Upper lobe of left lung (tissue), 6 donors: ENCODE measurements at regions not wholly inside any gene's neighbourhood (a gene's known extent, or its start where the extent isn't known, plus 50 kb on each side); places are given as distances from the start of the nearest gene placed in this dataset.
A peak's percentile ranks its signal among the peaks of the same experiment; 100 is the strongest.

Experiments used
- ATAC-seq, 2 donors: fragments of 200-7000 bp; cut with Tn5 transposase; one replicate each; pipeline ENCODE4 v1.9.1; 2022; ENCODE audit warnings: mild to moderate bottlenecking in 2 of 2, moderate library complexity in 2 of 2; ENCODE audit not compliant: low FRiP score in 2 of 2
- DNase-seq, 2 donors: peaks; one replicate each; pipeline ENCODE4 v3.0.0-alpha.2; 2019 to 2020
- H3K27ac ChIP-seq, 4 donors: fragments of 200-600 bp; sonication (generic); one replicate each; pipeline ENCODE4 v1.5.1; 2016 to 2019
- H3K27me3 ChIP-seq, 4 donors: fragments of 200-600 bp; sonication (generic); one replicate each; pipeline ENCODE4 v1.5.1; 2017 to 2019
- H3K36me3 ChIP-seq, 4 donors: fragments of 200-600 bp; sonication (generic); one replicate each; pipeline ENCODE4 v1.5.1; 2016 to 2019
- H3K4me1 ChIP-seq, 4 donors: fragments of 200-600 bp; sonication (generic); one replicate each; pipeline ENCODE4 v1.5.1; 2018 to 2019
- H3K4me3 ChIP-seq, 4 donors: fragments of 200-600 bp; sonication (generic); one replicate each; pipeline ENCODE4 v1.5.1; 2017 to 2019; ENCODE audit warnings: mild to moderate bottlenecking in 2 of 4, moderate library complexity in 1 of 4
- H3K9me3 ChIP-seq, 4 donors: fragments of 200-600 bp; sonication (generic); one replicate each; pipeline ENCODE4 v1.5.1; 2018 to 2019
- CTCF ChIP-seq, 6 experiments: fragments of 450-650 bp in 4 of 6; fragments of 200-600 bp in 2 of 6; sonication (generic) in 2 of 6; IDR thresholded peaks; one replicate each; pipeline ENCODE4 v1.5.1; 2016 to 2019; ENCODE audit warnings: antibody characterized with exemption in 6 of 6
- EP300 ChIP-seq, 4 donors: sonication (generic); formaldehyde crosslinking; IDR thresholded peaks; one replicate each; pipeline ENCODE4 v1.5.1; 2017; ENCODE audit warnings: antibody characterized with exemption in 4 of 4, control low read depth in 2 of 4
- POLR2A ChIP-seq, 4 donors: fragments of 450-650 bp; IDR thresholded peaks; one replicate each; pipeline ENCODE4 v1.5.1; 2016 to 2017; ENCODE audit warnings: antibody characterized with exemption in 4 of 4, mild to moderate bottlenecking in 2 of 4
- POLR2AphosphoS5 ChIP-seq, 2 donors: sonication (generic); formaldehyde crosslinking; IDR thresholded peaks; one replicate each; pipeline ENCODE4 v1.5.1; 2017; ENCODE audit warnings: antibody characterized with exemption in 2 of 2
- WGBS, 2 donors: methylation state at CpG; one replicate each; pipeline ENCODE4 v1.1.5; 2017 to 2018; 5-methylcytosine and 5-hydroxymethylcytosine counted together
- donor health status: DM: no; HTN: no; CAD: no; lungs with moderate emphysema.
- donor health status: DM: no; HTN: yes; CAD: no; lungs with severe emphysema.

- WGBS, 2 donors: 80 to 91% methylated on average over 1 to 4 of the region's 4 CpGs
These were observed 294.1 kb upstream of the SNX7 start for GRCh38 chr1:98367426-98367825.

GRCh38 chr1:98366343-98366742, 295.2 kb upstream of the SNX7 start:
- Histone ChIP-seq H3K9me3 (no peaks in the 10 kb centered on the region), H3K27ac (no peak overlapping the region), H3K4me1 (peaks cover 0 to 6% (median 0%) of the 10 kb centered on the region in 4 donors), H3K4me3 (no peak overlapping the region), H3K27me3 (no peaks in the 10 kb centered on the region), H3K36me3 (no peaks in the 10 kb centered on the region)
- 90 to 98% methylated on average over 3 of the region's 3 CpGs for WGBS, 2 donors
- ATAC-seq (no peak), DNase-seq (peak in 1 of 2 donors; percentile 25)
- TF ChIP-seq EP300 (IDR thresholded peaks at IDR 0.05) (no peak), POLR2AphosphoS5 (IDR thresholded peaks at IDR 0.05) (no peak)

More at GRCh38 chr1:98367426-98367825, 294.1 kb upstream of the SNX7 start:
- Histone ChIP-seq H3K27me3 (no peaks in the 10 kb centered on the region), H3K9me3 (no peaks in the 10 kb centered on the region), H3K4me3 (no peak overlapping the region), H3K4me1 (peaks cover 0 to 6% (median 0%) of the 10 kb centered on the region in 4 donors), H3K27ac (no peak overlapping the region), H3K36me3 (no peaks in the 10 kb centered on the region)
- peak in 1 of 2 donors; percentile 51 for ATAC-seq
- peak in 1 of 2 donors; percentile 47 for DNase-seq
- TF ChIP-seq CTCF (IDR thresholded peaks at IDR 0.05): no peak
- no peak for TF ChIP-seq EP300 (IDR thresholded peaks at IDR 0.05)
- TF ChIP-seq POLR2A (IDR thresholded peaks at IDR 0.05): no peak
- no peak for TF ChIP-seq POLR2AphosphoS5 (IDR thresholded peaks at IDR 0.05)

- Histone ChIP-seq H3K27ac (no peak overlapping the region), H3K4me3 (no peak overlapping the region), H3K4me1 (peaks cover 0 to 6% (median 0%) of the 10 kb centered on the region in 4 donors), H3K27me3 (no peaks in the 10 kb centered on the region), H3K9me3 (no peaks in the 10 kb centered on the region), H3K36me3 (no peaks in the 10 kb centered on the region)
- DNase-seq (no peak), ATAC-seq (no peak)
- TF ChIP-seq EP300 (IDR thresholded peaks at IDR 0.05): no peak
- TF ChIP-seq POLR2A (IDR thresholded peaks at IDR 0.05): no peak
- 88 to 90% methylated on average over 1 of the region's 1 CpG for WGBS, 2 donors
These were observed 297.0 kb upstream of the SNX7 start for GRCh38 chr1:98364544-98364943.

GRCh38 chr1:98360864-98361263, 300.7 kb upstream of the SNX7 start:
- H3K27ac ChIP-seq: no peak overlapping the region
- no peak for DNase-seq
- H3K4me1 ChIP-seq: no peaks in the 10 kb centered on the region
- H3K27me3 ChIP-seq: no peaks in the 10 kb centered on the region
- TF ChIP-seq CTCF (IDR thresholded peaks at IDR 0.05) (no peak), POLR2A (IDR thresholded peaks at IDR 0.05) (no peak), EP300 (IDR thresholded peaks at IDR 0.05) (no peak), POLR2AphosphoS5 (IDR thresholded peaks at IDR 0.05) (no peak)
- no peaks in the 10 kb centered on the region for H3K36me3 ChIP-seq
- no peak overlapping the region for H3K4me3 ChIP-seq
- ATAC-seq: no peak
- no peaks in the 10 kb centered on the region for H3K9me3 ChIP-seq
- WGBS, 2 donors: 70 to 71% methylated on average over 2 of the region's 2 CpGs

GRCh38 chr1:98355656-98356383, 305.7 kb upstream of the SNX7 start:
- TF ChIP-seq CTCF (IDR thresholded peaks at IDR 0.05): no peak
- TF ChIP-seq POLR2AphosphoS5 (IDR thresholded peaks at IDR 0.05): no peak
- no peak for TF ChIP-seq EP300 (IDR thresholded peaks at IDR 0.05)
- no peak for TF ChIP-seq POLR2A (IDR thresholded peaks at IDR 0.05)
- no peaks in the 10 kb centered on the region for H3K36me3 ChIP-seq
- 75 to 77% methylated on average over 3 of the region's 3 CpGs for WGBS, 2 donors
- H3K27me3 ChIP-seq: no peaks in the 10 kb centered on the region
- H3K4me1 ChIP-seq: no peaks in the 10 kb centered on the region
- DNase-seq (no peak), ATAC-seq (no peak)
- no peak overlapping the region for H3K4me3 ChIP-seq
- no peak overlapping the region for H3K27ac ChIP-seq
- no peaks in the 10 kb centered on the region for H3K9me3 ChIP-seq

GRCh38 chr1:98352378-98352777, 309.1 kb upstream of the SNX7 start:
- Histone ChIP-seq H3K9me3 (no peaks in the 10 kb centered on the region), H3K27me3 (no peaks in the 10 kb centered on the region), H3K4me1 (no peaks in the 10 kb centered on the region), H3K36me3 (no peaks in the 10 kb centered on the region), H3K27ac (no peak overlapping the region), H3K4me3 (no peak overlapping the region)
- 87 to 88% methylated on average over 3 of the region's 3 CpGs for WGBS, 2 donors
- DNase-seq: no peak
- no peak for TF ChIP-seq POLR2A (IDR thresholded peaks at IDR 0.05)
- TF ChIP-seq EP300 (IDR thresholded peaks at IDR 0.05): no peak
- no peak for ATAC-seq
